H1 (cell line): ENCODE measurements at regions not wholly inside any gene's neighbourhood (a gene's known extent, or its start where the extent isn't known, plus 50 kb on each side); places are given as distances from the start of the nearest gene placed in this dataset.

Experiments
- CTCF ChIA-PET: fragments of 300-600 bp; sonication (Branson Sonifier 250); formaldehyde crosslinking; loops from one replicate; lab custom pipeline; 2021; ENCODE audit not compliant: partially characterized antibody; lab: Charles Lee
- POLR2A ChIA-PET: fragments of 300-600 bp; sonication (Branson Sonifier 250); formaldehyde crosslinking; loops from one replicate; lab custom pipeline; 2021; ENCODE audit warnings: inconsistent platforms; ENCODE audit not compliant: partially characterized antibody; lab: Charles Lee
- DNase-seq, 2 experiments: peaks; one replicate each; pipeline versions ENCODE4 v3.0.0 to v3.0.0-alpha.2; 2010 to 2022; ENCODE audit warnings: low spot score in 2 of 2, low read depth in 1 of 2, mixed read lengths in 1 of 2
- FAIRE-seq: peaks from 2 replicates; lab custom pipeline; 2011; peaks lifted over from hg19 to GRCh38; lab: Jason Lieb, UNC
- H2AFZ ChIP-seq: 2 replicates; pipeline ENCODE4 v1.8.1; 2012; ENCODE audit warnings: low read length, inconsistent platforms
- H2AK5ac ChIP-seq: 2 replicates; pipeline ENCODE4 v1.6.1; 2013; ENCODE audit warnings: low read depth, low read length
- H2BK120ac ChIP-seq: replicated peaks from 2 replicates; pipeline ENCODE3; 2013; ENCODE audit warnings: low read depth, low read length, inconsistent platforms
- H2BK12ac ChIP-seq: 2 replicates; pipeline ENCODE4 v1.6.1; 2013; ENCODE audit warnings: low read depth, low read length
- H2BK15ac ChIP-seq: 2 replicates; pipeline ENCODE4 v1.6.1; 2013; ENCODE audit warnings: low read length
- H2BK20ac ChIP-seq: 2 replicates; pipeline ENCODE4 v1.6.1; 2013; ENCODE audit warnings: low read length
- H2BK5ac ChIP-seq: 2 replicates; pipeline ENCODE4 v1.6.1; 2013; ENCODE audit warnings: low read depth, low read length
- H3K14ac ChIP-seq: 2 replicates; pipeline ENCODE4 v1.6.1; 2013; ENCODE audit warnings: inconsistent platforms; ENCODE audit not compliant: insufficient read length
- H3K18ac ChIP-seq: 2 replicates; pipeline ENCODE4 v1.6.1; 2013; ENCODE audit warnings: low read length; ENCODE audit errors: extremely low read depth
- H3K23ac ChIP-seq: 2 replicates; pipeline ENCODE4 v1.6.1; 2013; ENCODE audit warnings: inconsistent platforms; ENCODE audit not compliant: insufficient read length
- H3K23me2 ChIP-seq: 2 replicates; pipeline ENCODE4 v1.6.1; 2013; ENCODE audit warnings: low read depth, low read length
- H3K27ac ChIP-seq: 2 replicates; pipeline ENCODE4 v1.6.1; 2011; ENCODE audit warnings: low read depth, low read length, inconsistent platforms
- H3K27me3 ChIP-seq, 4 experiments: replicated peaks in 1 of 4; 1 replicate in 1 of 4; 2 replicates in 3 of 4; pipeline versions ENCODE4 v1.6.1 to v1.8.1; 2011 to 2013; ENCODE audit warnings: low read length in 3 of 4, mild to moderate bottlenecking in 3 of 4, inconsistent platforms in 2 of 4, mixed read lengths in 2 of 4, moderate library complexity in 1 of 4; ENCODE audit not compliant: control insufficient read depth in 3 of 4, insufficient read depth in 3 of 4; ENCODE audit errors: extremely low read depth in 1 of 4
- H3K36me3 ChIP-seq, 4 experiments: 2 replicates each; pipeline versions ENCODE4 v1.6.1 to v1.8.1; 2011 to 2013; ENCODE audit warnings: mild to moderate bottlenecking in 4 of 4, low read length in 3 of 4, moderate library complexity in 2 of 4, control low read depth in 1 of 4, inconsistent platforms in 1 of 4; ENCODE audit not compliant: insufficient read depth in 4 of 4, control insufficient read depth in 2 of 4
- H3K4ac ChIP-seq: replicated peaks from 2 replicates; pipeline ENCODE3; 2013; ENCODE audit warnings: low read length, low read depth, mixed read lengths, inconsistent platforms; ENCODE audit not compliant: insufficient read length
- H3K4me1 ChIP-seq, 4 experiments: replicated peaks in 1 of 4; 1 replicate in 1 of 4; 2 replicates in 3 of 4; pipeline versions ENCODE4 v1.6.1 to v1.8.1; 2011 to 2013; ENCODE audit warnings: low read length in 3 of 4, inconsistent platforms in 2 of 4, mixed read lengths in 1 of 4; ENCODE audit not compliant: insufficient read depth in 4 of 4, control insufficient read depth in 3 of 4
- H3K4me2 ChIP-seq, 2 experiments: 2 replicates each; pipeline versions ENCODE4 v1.6.1 to v1.8.1; 2011 to 2013; ENCODE audit warnings: low read depth in 2 of 2, low read length in 2 of 2, control low read depth in 1 of 2, inconsistent platforms in 1 of 2, mild to moderate bottlenecking in 1 of 2; ENCODE audit not compliant: insufficient read depth in 1 of 2
- H3K4me3 ChIP-seq, 4 experiments: fragments of 200-600, 300-600 bp in 1 of 4; sonication (generic), shearing (Covaris generic), sonication (Bioruptor Twin) in 1 of 4; 2 replicates each; pipeline versions ENCODE4 v1.5.1 to v1.8.1; 2011 to 2016; ENCODE audit warnings: low read length in 4 of 4, low read depth in 3 of 4, control low read depth in 2 of 4, inconsistent platforms in 2 of 4, mild to moderate bottlenecking in 2 of 4, mixed read lengths in 1 of 4, moderate library complexity in 1 of 4; ENCODE audit not compliant: insufficient read depth in 2 of 4; ENCODE audit errors: extremely low read depth in 1 of 4
- H3K56ac ChIP-seq: replicated peaks from 2 replicates; pipeline ENCODE3; 2013; ENCODE audit warnings: low read depth, mild to moderate bottlenecking, mixed read lengths, low read length, inconsistent platforms; ENCODE audit not compliant: insufficient read length
- H3K79me1 ChIP-seq: 2 replicates; pipeline ENCODE4 v1.6.1; 2013; ENCODE audit warnings: low read depth, low read length, control low read depth
- H3K79me2 ChIP-seq, 2 experiments: 2 replicates each; pipeline versions ENCODE4 v1.6.1 to v1.8.1; 2012 to 2013; ENCODE audit warnings: low read length in 2 of 2, mild to moderate bottlenecking in 2 of 2, inconsistent platforms in 1 of 2; ENCODE audit not compliant: insufficient read depth in 2 of 2, control insufficient read depth in 1 of 2
- H3K9ac ChIP-seq, 4 experiments: replicated peaks in 1 of 4; 1 replicate in 1 of 4; 2 replicates in 3 of 4; pipeline versions ENCODE4 v1.6.1 to v1.8.1; 2011 to 2013; ENCODE audit warnings: low read depth in 3 of 4, low read length in 3 of 4, control low read depth in 2 of 4, mild to moderate bottlenecking in 2 of 4, moderate library complexity in 2 of 4, inconsistent platforms in 1 of 4; ENCODE audit errors: extremely low read depth in 1 of 4
- H3K9me3 ChIP-seq, 2 experiments: 2 replicates each; pipeline versions ENCODE4 v1.6.1 to v1.8.1; 2012 to 2013; ENCODE audit warnings: mild to moderate bottlenecking in 2 of 2, moderate library complexity in 2 of 2, control low read depth in 1 of 2, inconsistent platforms in 1 of 2, low read depth in 1 of 2, low read length in 1 of 2, mixed read lengths in 1 of 2; ENCODE audit not compliant: insufficient read depth in 2 of 2
- H4K20me1 ChIP-seq, 2 experiments: replicated peaks in 1 of 2; 2 replicates each; pipeline versions ENCODE3 to v1.8.1; 2011 to 2013; ENCODE audit warnings: inconsistent platforms in 2 of 2, low read length in 2 of 2, mild to moderate bottlenecking in 1 of 2; ENCODE audit not compliant: insufficient read depth in 2 of 2, control insufficient read depth in 1 of 2
- H4K5ac ChIP-seq: 2 replicates; pipeline ENCODE4 v1.6.1; 2013; ENCODE audit warnings: low read length, low read depth, mixed read lengths, inconsistent platforms; ENCODE audit not compliant: insufficient read length
- H4K8ac ChIP-seq: 2 replicates; pipeline ENCODE4 v1.8.0; 2013; ENCODE audit warnings: mild to moderate bottlenecking, moderate library complexity, low read length, inconsistent platforms; ENCODE audit not compliant: insufficient read depth; ENCODE audit errors: extremely low read depth
- H4K91ac ChIP-seq: replicated peaks from 2 replicates; pipeline ENCODE3; 2013; ENCODE audit warnings: low read length, mixed read lengths, inconsistent platforms; ENCODE audit not compliant: insufficient read length
- CREB1 ChIP-seq: IDR thresholded peaks from 2 replicates; pipeline ENCODE4 v1.6.1; 2012; ENCODE audit warnings: inconsistent platforms
- RAD21 ChIP-seq, 2 experiments: IDR thresholded peaks in 1 of 2; conservative IDR thresholded peaks in 1 of 2; 2 replicates each; pipeline ENCODE4 v1.6.1; 2011; ENCODE audit warnings: low read depth in 2 of 2, low read length in 2 of 2, improper control_type of control experiment in 1 of 2, inconsistent platforms in 1 of 2, mild to moderate bottlenecking in 1 of 2, moderate library complexity in 1 of 2
- WGBS, 2 experiments: shearing (Covaris generic) in 1 of 2; methylation state at CpG; one replicate each; pipeline versions ENCODE4 v1.1.6 to v1.1.7; 2013 to 2015; ENCODE audit warnings: low lambda C conversion rate in 2 of 2, mixed read lengths in 2 of 2, inconsistent platforms in 1 of 2, low coverage in 1 of 2, missing lambda C conversion rate in 1 of 2; ENCODE audit not compliant: insufficient replicate concordance in 2 of 2, insufficient coverage in 1 of 2, insufficient read length in 1 of 2; ENCODE audit errors: extremely low coverage in 1 of 2, missing lambda C conversion rate in 1 of 2; 5-methylcytosine and 5-hydroxymethylcytosine counted together
- TF ChIP-seq, protein P1 (sequence below), 3 experiments: IDR thresholded peaks; 1 replicate in 2 of 3; 2 replicates in 1 of 3; pipeline versions ENCODE4 v1.5.1 to v1.6.1; 2011; ENCODE audit warnings: low read length in 3 of 3, mild to moderate bottlenecking in 3 of 3, inconsistent platforms in 2 of 3, low read depth in 1 of 3, moderate library complexity in 1 of 3; ENCODE audit not compliant: insufficient read depth in 1 of 3; ENCODE audit errors: control extremely low read depth in 1 of 3

GRCh38 chr16:64627288-64627687, 494.6 kb downstream of the CDH11 start:
- no peak for FAIRE-seq
- 85% methylated on average over 4 of the region's 4 CpGs; no CpG with 5 or more reads in 1 of the 2 experiments for WGBS, 2 experiments

More at GRCh38 chr16:64627288-64627687, 494.6 kb downstream of the CDH11 start:
- no peak overlapping the region for H4K8ac ChIP-seq
- H3K79me1 ChIP-seq, result no peaks in the 10 kb centered on the region
- no peaks in the 10 kb centered on the region for H3K36me3 ChIP-seq
- no peak overlapping the region for H3K4me2 ChIP-seq
- no peak overlapping the region for H3K4me3 ChIP-seq
- H3K9me3 ChIP-seq, result no peaks in the 10 kb centered on the region
- H3K79me2 ChIP-seq, result no peaks in the 10 kb centered on the region
- no peak overlapping the region for H3K14ac ChIP-seq
- no peak overlapping the region for H3K9ac ChIP-seq
- no peak overlapping the region for H2BK12ac ChIP-seq
- no peak overlapping the region for H2BK5ac ChIP-seq
- ChIA-PET POLR2A (no interaction called here), CTCF (interaction anchor here (0.6 to 1.5 kb wide), 6 partner anchors 10 to 538 kb away, joined by 3 to 6 read pairs (median 4); no protein-coding TSS in a partner anchor)
- no peak overlapping the region for H3K56ac ChIP-seq
- no peak overlapping the region for H3K27ac ChIP-seq
- H4K20me1 ChIP-seq, result no peaks in the 10 kb centered on the region
- H2BK20ac ChIP-seq, result no peak overlapping the region
- TF ChIP-seq RAD21 (IDR thresholded peaks at IDR 0.05 in 1 of 2, conservative IDR thresholded peaks at IDR 0.05 in 1 of 2; ENCODE audit: low read depth in 2 of 2, low read length in 2 of 2), result peak; percentile 46 to 57
- TF ChIP-seq, protein P1, sequence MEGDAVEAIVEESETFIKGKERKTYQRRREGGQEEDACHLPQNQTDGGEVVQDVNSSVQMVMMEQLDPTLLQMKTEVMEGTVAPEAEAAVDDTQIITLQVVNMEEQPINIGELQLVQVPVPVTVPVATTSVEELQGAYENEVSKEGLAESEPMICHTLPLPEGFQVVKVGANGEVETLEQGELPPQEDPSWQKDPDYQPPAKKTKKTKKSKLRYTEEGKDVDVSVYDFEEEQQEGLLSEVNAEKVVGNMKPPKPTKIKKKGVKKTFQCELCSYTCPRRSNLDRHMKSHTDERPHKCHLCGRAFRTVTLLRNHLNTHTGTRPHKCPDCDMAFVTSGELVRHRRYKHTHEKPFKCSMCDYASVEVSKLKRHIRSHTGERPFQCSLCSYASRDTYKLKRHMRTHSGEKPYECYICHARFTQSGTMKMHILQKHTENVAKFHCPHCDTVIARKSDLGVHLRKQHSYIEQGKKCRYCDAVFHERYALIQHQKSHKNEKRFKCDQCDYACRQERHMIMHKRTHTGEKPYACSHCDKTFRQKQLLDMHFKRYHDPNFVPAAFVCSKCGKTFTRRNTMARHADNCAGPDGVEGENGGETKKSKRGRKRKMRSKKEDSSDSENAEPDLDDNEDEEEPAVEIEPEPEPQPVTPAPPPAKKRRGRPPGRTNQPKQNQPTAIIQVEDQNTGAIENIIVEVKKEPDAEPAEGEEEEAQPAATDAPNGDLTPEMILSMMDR (IDR thresholded peaks at IDR 0.05; ENCODE audit: control extremely low read depth in 1 of 3, insufficient read depth in 1 of 3, low read depth in 1 of 3, low read length in 3 of 3), result peak; percentile 27 to 49 (median 35)
- TF ChIP-seq CREB1, result no peak
- peak in 1 of 2 experiments; percentile 49 for DNase-seq
- H3K4me1 ChIP-seq, result no peaks in the 10 kb centered on the region
- 0 out of 2 replicates have a peak overlapping the region, but pooled peaks have one; percentile 0 for H2AFZ ChIP-seq
- no peak overlapping the region for H4K91ac ChIP-seq
- no peak overlapping the region for H4K5ac ChIP-seq
- no peak overlapping the region for H3K23ac ChIP-seq
- H2BK15ac ChIP-seq, result no peak overlapping the region
- H3K27me3 ChIP-seq, result no peaks in the 10 kb centered on the region
- H3K18ac ChIP-seq, result no peak overlapping the region
- no peak overlapping the region for H2AK5ac ChIP-seq
- no peaks in the 10 kb centered on the region for H3K23me2 ChIP-seq
- no peak overlapping the region for H2BK120ac ChIP-seq
- no peak overlapping the region for H3K4ac ChIP-seq
